HEK293 (cell line): ENCODE measurements at regions not wholly inside any gene's neighbourhood (a gene's known extent, or its start where the extent isn't known, plus 50 kb on each side); places are given as distances from the start of the nearest gene placed in this dataset.

Experiments
- CTCF ChIA-PET: fragments of 350-600 bp; formaldehyde crosslinking; extraction: SDS; loops from one replicate; lab custom pipeline; 2021; ENCODE audit warnings: antibody characterized with exemption; lab: Yijun Ruan, JAX
- POLR2A ChIA-PET: fragments of 300-600 bp; formaldehyde crosslinking; extraction: SDS; loops from one replicate; lab custom pipeline; 2020; ENCODE audit warnings: antibody characterized with exemption, inconsistent platforms; lab: Yijun Ruan, JAX
- H3K27ac ChIP-seq: fragments of 200-500 bp; sonication (Bioruptor generic); 2 replicates; pipeline ENCODE4 v1.5.1; 2014; ENCODE audit warnings: low read depth, low read length, control low read depth, inconsistent platforms; ENCODE audit errors: extremely low read depth
- H3K36me3 ChIP-seq, 2 experiments: fragments of 200-500 bp in 1 of 2; sonication (Bioruptor generic) in 1 of 2; 1 replicate in 1 of 2; 2 replicates in 1 of 2; pipeline ENCODE4 v1.5.1; 2014 to 2017; ENCODE audit warnings: inconsistent platforms in 2 of 2, low read length in 2 of 2; ENCODE audit not compliant: control insufficient read depth in 2 of 2, insufficient read depth in 1 of 2
- H3K4me1 ChIP-seq: fragments of 200-500 bp; sonication (Bioruptor generic); 2 replicates; pipeline ENCODE4 v1.5.1; 2014; ENCODE audit warnings: mild to moderate bottlenecking, low read length, inconsistent platforms; ENCODE audit not compliant: control insufficient read depth, insufficient read depth
- H3K4me3 ChIP-seq: 2 replicates; pipeline ENCODE4 v1.5.1; 2011; ENCODE audit warnings: low read depth, mild to moderate bottlenecking, control low read depth, low read length, moderate library complexity
- H3K9me3 ChIP-seq: fragments of 200-500 bp; sonication (Bioruptor generic); 2 replicates; pipeline ENCODE4 v1.5.1; 2014; ENCODE audit warnings: low read depth, low read length, inconsistent platforms; ENCODE audit not compliant: control insufficient read depth, insufficient read depth
- FEZF1 ChIP-seq: fragments of 450-650 bp; formaldehyde crosslinking; IDR thresholded peaks from 2 replicates; pipeline ENCODE4 v1.5.1; 2016; ENCODE audit warnings: missing biosample characterization, missing genetic modification characterization
- KLF10 ChIP-seq: fragments of 450-650 bp; IDR thresholded peaks from 2 replicates; pipeline ENCODE4 v1.5.1; 2018; ENCODE audit warnings: missing biosample characterization, mild to moderate bottlenecking, missing genetic modification characterization
- OVOL3 ChIP-seq: fragments of 450-650 bp; formaldehyde crosslinking; IDR thresholded peaks from 2 replicates; pipeline ENCODE4 v1.5.1; 2016; ENCODE audit warnings: missing biosample characterization, missing genetic modification characterization
- PRDM1 ChIP-seq: fragments of 450-650 bp; formaldehyde crosslinking; IDR thresholded peaks from 2 replicates; pipeline ENCODE4; 2016; ENCODE audit warnings: missing biosample characterization, missing genetic modification characterization
- PRDM6 ChIP-seq: fragments of 450-650 bp; formaldehyde crosslinking; IDR thresholded peaks from 2 replicates; pipeline ENCODE4 v1.5.1; 2017; ENCODE audit warnings: missing biosample characterization, missing genetic modification characterization
- ZBTB1 ChIP-seq: fragments of 450-650 bp; formaldehyde crosslinking; IDR thresholded peaks from 2 replicates; pipeline ENCODE4 v1.5.1; 2016; ENCODE audit warnings: missing biosample characterization, missing genetic modification characterization
- ZBTB17 ChIP-seq: fragments of 450-650 bp; formaldehyde crosslinking; IDR thresholded peaks from 2 replicates; pipeline ENCODE4 v1.5.1; 2016; ENCODE audit warnings: missing biosample characterization, missing genetic modification characterization
- ZFP37 ChIP-seq: fragments of 450-650 bp; formaldehyde crosslinking; IDR thresholded peaks from 2 replicates; pipeline ENCODE4 v1.5.1; 2016; ENCODE audit warnings: missing biosample characterization, missing genetic modification characterization
- ZNF174 ChIP-seq: fragments of 450-650 bp; formaldehyde crosslinking; IDR thresholded peaks from 2 replicates; pipeline ENCODE4 v1.5.0; 2017; ENCODE audit warnings: missing biosample characterization, mild to moderate bottlenecking, missing genetic modification characterization
- ZNF335 ChIP-seq: fragments of 450-650 bp; formaldehyde crosslinking; conservative IDR thresholded peaks from 2 replicates; pipeline ENCODE4 v1.5.1; 2016; ENCODE audit warnings: missing biosample characterization, missing genetic modification characterization
- ZNF354C ChIP-seq: fragments of 450-650 bp; formaldehyde crosslinking; IDR thresholded peaks from 2 replicates; pipeline ENCODE4 v1.5.1; 2016; ENCODE audit warnings: missing biosample characterization, missing genetic modification characterization, low read depth, borderline replicate concordance
- ZNF366 ChIP-seq: fragments of 450-650 bp; formaldehyde crosslinking; conservative IDR thresholded peaks from 2 replicates; pipeline ENCODE4 v1.5.1; 2016; ENCODE audit warnings: missing biosample characterization, missing genetic modification characterization
- ZNF48 ChIP-seq: fragments of 450-650 bp; formaldehyde crosslinking; IDR thresholded peaks from 2 replicates; pipeline ENCODE4 v1.5.1; 2016; ENCODE audit warnings: missing biosample characterization, missing genetic modification characterization
- TF ChIP-seq, protein P1 (sequence below): fragments of 450-650 bp; formaldehyde crosslinking; IDR thresholded peaks from 2 replicates; pipeline ENCODE4 v1.5.1; 2016; ENCODE audit warnings: missing biosample characterization, missing genetic modification characterization
- TF ChIP-seq, protein P2 (sequence below): fragments of 450-650 bp; formaldehyde crosslinking; IDR thresholded peaks from 2 replicates; pipeline ENCODE4 v1.5.1; 2016; ENCODE audit warnings: missing biosample characterization, missing genetic modification characterization
- TF ChIP-seq, protein P3 (sequence below): fragments of 450-650 bp; formaldehyde crosslinking; conservative IDR thresholded peaks from 2 replicates; pipeline ENCODE4 v1.5.1; 2016; ENCODE audit warnings: low read depth, missing biosample characterization, missing genetic modification characterization

DNA sequence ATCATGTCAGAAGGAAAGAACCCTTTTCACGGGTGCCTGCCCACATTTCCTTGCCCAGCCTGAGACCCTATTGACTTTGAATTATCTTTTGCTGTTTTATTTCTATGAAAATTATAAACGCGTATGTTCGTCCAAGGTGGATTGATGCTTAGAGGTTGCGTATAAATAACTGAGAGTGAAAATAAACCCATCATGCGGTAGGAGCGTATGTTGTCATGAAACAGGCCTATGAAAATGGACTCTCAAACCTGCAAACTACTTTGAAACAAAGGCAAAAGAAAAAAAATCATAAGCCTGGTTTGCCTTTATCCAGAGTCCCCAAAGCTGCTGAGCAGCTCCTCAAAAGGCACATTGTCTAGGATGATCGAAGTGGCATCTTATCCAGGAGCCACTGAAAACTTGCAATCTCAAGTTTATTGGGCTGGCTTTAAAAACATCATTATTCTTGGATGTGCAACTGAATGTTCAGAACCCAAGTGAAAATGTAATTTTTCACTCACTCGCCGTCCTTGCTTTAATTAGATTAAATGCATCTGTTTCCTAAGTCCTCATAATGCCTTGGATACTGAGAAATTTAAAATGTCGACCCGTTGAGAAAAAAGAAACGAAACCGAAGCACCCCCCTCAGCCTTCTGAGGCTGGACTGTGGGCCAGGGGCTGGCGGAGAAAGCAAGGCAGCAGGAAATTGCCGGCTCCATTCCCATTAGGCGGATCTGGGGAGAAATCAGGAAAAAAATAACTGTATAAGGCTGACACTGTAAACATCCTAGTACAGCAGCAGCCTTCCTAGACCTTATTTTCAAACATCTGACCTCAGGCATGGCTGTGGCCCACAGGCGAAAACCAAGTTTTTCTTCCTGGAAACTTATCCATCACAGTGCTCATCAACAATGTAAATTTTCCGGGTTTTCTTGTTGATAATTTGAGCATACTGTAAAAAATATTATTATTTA, 82.9 kb upstream of the PPARA start (continued):
- TF ChIP-seq ZFP37 (0 out of 2 replicates have a peak, but pooled peaks have one; percentile 26), ZNF174 (tag by site-specific recombination) (no peak), ZBTB17 (tag by site-specific recombination) (peak; percentile 76), ZBTB1 (tag by site-specific recombination) (no peak), KLF10 (tag by site-specific recombination) (no peak), FEZF1 (0 out of 2 replicates have a peak, but pooled peaks have one; percentile 41), ZNF48 (tag by site-specific recombination) (no peak), ZNF354C (tag by site-specific recombination) (no peak), PRDM1 (tag by site-specific recombination) (peak; percentile 83), PRDM6 (peak; percentile 94), ZNF335 (tag by site-specific recombination) (peak; percentile 45)
- TF ChIP-seq, protein P1, sequence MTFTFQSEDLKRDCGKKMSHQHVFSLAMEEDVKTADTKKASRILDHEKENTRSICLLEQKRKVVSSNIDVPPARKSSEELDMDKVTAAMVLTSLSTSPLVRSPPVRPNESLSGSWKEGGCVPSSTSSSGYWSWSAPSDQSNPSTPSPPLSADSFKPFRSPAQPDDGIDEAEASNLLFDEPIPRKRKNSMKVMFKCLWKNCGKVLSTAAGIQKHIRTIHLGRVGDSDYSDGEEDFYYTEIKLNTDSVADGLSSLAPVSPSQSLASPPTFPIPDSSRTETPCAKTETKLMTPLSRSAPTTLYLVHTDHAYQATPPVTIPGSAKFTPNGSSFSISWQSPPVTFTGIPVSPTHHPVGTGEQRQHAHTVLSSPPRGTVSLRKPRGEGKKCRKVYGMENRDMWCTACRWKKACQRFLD (tag by site-specific recombination) = no peak

DNA sequence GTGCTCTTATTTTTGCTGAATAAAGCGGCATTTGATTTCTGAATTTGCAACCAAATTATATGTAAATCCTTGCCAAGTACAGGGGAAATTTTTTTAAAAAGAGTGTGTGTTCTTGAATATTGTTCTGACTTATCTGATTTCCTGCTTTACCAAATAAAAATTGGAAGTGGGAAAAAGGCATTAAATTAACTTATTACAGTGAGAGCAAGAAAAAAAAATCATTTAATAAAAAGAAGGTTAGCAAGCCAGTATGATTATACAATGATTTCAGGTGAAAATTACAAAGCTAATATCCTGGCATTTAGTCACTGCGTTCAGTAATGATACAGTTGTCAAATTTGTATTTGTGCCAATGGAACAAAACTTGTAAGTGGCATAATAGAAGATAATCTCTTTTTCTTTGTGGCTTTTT, 82.1 kb upstream of the PPARA start:
- Histone ChIP-seq H3K4me1 (peaks cover 17% of the 10 kb centered on the region), H3K4me3 (no peak overlapping the region), H3K36me3 (no peaks in the 10 kb centered on the region), H3K9me3 (no peaks in the 10 kb centered on the region), H3K27ac (peak overlapping the region; percentile 100; the same call in 1 of the 2 replicates)
- POLR2A ChIA-PET = interaction anchor here (3.3 to 3.4 kb wide), 2 partner anchors 14 to 32 kb away, joined by 39 to 42 read pairs; no protein-coding TSS in a partner anchor
- CTCF ChIA-PET = interaction anchor here (0.7 to 3.2 kb wide), 4 partner anchors 15 to 62 kb away, joined by 3 to 14 read pairs (median 5); no protein-coding TSS in a partner anchor
- TF ChIP-seq, protein P2, sequence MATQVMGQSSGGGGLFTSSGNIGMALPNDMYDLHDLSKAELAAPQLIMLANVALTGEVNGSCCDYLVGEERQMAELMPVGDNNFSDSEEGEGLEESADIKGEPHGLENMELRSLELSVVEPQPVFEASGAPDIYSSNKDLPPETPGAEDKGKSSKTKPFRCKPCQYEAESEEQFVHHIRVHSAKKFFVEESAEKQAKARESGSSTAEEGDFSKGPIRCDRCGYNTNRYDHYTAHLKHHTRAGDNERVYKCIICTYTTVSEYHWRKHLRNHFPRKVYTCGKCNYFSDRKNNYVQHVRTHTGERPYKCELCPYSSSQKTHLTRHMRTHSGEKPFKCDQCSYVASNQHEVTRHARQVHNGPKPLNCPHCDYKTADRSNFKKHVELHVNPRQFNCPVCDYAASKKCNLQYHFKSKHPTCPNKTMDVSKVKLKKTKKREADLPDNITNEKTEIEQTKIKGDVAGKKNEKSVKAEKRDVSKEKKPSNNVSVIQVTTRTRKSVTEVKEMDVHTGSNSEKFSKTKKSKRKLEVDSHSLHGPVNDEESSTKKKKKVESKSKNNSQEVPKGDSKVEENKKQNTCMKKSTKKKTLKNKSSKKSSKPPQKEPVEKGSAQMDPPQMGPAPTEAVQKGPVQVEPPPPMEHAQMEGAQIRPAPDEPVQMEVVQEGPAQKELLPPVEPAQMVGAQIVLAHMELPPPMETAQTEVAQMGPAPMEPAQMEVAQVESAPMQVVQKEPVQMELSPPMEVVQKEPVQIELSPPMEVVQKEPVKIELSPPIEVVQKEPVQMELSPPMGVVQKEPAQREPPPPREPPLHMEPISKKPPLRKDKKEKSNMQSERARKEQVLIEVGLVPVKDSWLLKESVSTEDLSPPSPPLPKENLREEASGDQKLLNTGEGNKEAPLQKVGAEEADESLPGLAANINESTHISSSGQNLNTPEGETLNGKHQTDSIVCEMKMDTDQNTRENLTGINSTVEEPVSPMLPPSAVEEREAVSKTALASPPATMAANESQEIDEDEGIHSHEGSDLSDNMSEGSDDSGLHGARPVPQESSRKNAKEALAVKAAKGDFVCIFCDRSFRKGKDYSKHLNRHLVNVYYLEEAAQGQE (tag by site-specific recombination) = no peak
- TF ChIP-seq, protein P3, sequence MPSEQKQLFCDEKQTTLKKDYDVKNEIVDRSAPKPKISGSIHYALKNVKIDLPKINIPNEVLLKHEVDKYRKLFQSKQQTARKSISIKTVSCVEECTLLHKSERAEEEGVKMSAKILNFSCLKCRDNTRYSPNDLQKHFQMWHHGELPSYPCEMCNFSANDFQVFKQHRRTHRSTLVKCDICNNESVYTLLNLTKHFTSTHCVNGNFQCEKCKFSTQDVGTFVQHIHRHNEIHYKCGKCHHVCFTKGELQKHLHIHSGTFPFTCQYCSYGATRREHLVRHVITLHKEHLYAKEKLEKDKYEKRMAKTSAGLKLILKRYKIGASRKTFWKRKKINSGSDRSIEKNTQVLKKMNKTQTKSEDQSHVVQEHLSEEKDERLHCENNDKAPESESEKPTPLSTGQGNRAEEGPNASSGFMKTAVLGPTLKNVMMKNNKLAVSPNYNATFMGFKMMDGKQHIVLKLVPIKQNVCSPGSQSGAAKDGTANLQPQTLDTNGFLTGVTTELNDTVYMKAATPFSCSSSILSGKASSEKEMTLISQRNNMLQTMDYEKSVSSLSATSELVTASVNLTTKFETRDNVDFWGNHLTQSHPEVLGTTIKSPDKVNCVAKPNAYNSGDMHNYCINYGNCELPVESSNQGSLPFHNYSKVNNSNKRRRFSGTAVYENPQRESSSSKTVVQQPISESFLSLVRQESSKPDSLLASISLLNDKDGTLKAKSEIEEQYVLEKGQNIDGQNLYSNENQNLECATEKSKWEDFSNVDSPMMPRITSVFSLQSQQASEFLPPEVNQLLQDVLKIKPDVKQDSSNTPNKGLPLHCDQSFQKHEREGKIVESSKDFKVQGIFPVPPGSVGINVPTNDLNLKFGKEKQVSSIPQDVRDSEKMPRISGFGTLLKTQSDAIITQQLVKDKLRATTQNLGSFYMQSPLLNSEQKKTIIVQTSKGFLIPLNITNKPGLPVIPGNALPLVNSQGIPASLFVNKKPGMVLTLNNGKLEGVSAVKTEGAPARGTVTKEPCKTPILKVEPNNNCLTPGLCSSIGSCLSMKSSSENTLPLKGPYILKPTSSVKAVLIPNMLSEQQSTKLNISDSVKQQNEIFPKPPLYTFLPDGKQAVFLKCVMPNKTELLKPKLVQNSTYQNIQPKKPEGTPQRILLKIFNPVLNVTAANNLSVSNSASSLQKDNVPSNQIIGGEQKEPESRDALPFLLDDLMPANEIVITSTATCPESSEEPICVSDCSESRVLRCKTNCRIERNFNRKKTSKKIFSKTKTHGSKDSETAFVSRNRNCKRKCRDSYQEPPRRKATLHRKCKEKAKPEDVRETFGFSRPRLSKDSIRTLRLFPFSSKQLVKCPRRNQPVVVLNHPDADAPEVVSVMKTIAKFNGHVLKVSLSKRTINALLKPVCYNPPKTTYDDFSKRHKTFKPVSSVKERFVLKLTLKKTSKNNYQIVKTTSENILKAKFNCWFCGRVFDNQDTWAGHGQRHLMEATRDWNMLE = 0 out of 2 replicates have a peak, but pooled peaks have one; percentile 11
- no peak for TF ChIP-seq OVOL3 (tag by site-specific recombination)
- TF ChIP-seq ZNF366 (tag by site-specific recombination) = 0 out of 2 replicates have a peak, but pooled peaks have one; percentile 11
